ENCODE measurements at regions not wholly inside any gene's neighbourhood (a gene's known extent, or its start where the extent isn't known, plus 50 kb on each side); places are given as distances from the start of the nearest gene placed in this dataset.

GRCh38 chr11:86193297-86194095 lies 51.1 kb upstream of the EED start:
- peak; percentile 17 to 70 for DNase-seq

GRCh38 chr11:86192519-86193257 lies 51.9 kb upstream of the EED start:
- no peak for DNase-seq

- DNase-seq: no peak
Observed at GRCh38 chr11:86191874-86192273, 52.7 kb upstream of the EED start.

- no peak for DNase-seq
Observed at GRCh38 chr11:86187027-86187426, 57.5 kb upstream of the EED start.

GRCh38 chr11:86186386-86186785 lies 58.2 kb upstream of the EED start:
- DNase-seq: no peak

- DNase-seq: no peak
Observed at GRCh38 chr11:86185381-86185750, 59.2 kb upstream of the EED start.

- no peak for DNase-seq
Observed at GRCh38 chr11:86184728-86185380, 59.7 kb upstream of the EED start.

GRCh38 chr11:86183694-86184093 lies 60.9 kb upstream of the EED start:
- no peak for DNase-seq

GRCh38 chr11:86182976-86183584 lies 61.5 kb upstream of the EED start:
- no peak for DNase-seq

- DNase-seq: no peak
Observed at GRCh38 chr11:86181379-86181778, 63.2 kb upstream of the EED start.

GRCh38 chr11:86180851-86181250 lies 63.7 kb upstream of the EED start:
- DNase-seq: no peak

GRCh38 chr11:86180423-86180822 lies 64.1 kb upstream of the EED start:
- no peak for DNase-seq

GRCh38 chr11:86179646-86180064 lies 64.9 kb upstream of the EED start:
- no peak for DNase-seq

GRCh38 chr11:86177302-86177701 lies 67.3 kb upstream of the EED start:
- no peak for DNase-seq

- no peak for DNase-seq
Observed at GRCh38 chr11:86176165-86176884, 68.2 kb upstream of the EED start.

GRCh38 chr11:86175626-86176025 lies 68.9 kb upstream of the EED start:
- DNase-seq: no peak

- no peak for DNase-seq
Observed at GRCh38 chr11:86175191-86175590, 69.4 kb upstream of the EED start.

- DNase-seq: no peak
Observed at GRCh38 chr11:86174101-86175046, 70.2 kb upstream of the EED start.

GRCh38 chr11:86172894-86173293 lies 71.7 kb upstream of the EED start:
- no peak for DNase-seq

GRCh38 chr11:86171627-86172026 lies 72.9 kb upstream of the EED start:
- no peak for DNase-seq

GRCh38 chr11:86167499-86168164 lies 76.9 kb upstream of the EED start:
- no peak for DNase-seq

Data from NCI-H187 (cell line).